ENCODE measurements at regions not wholly inside any gene's neighbourhood (a gene's known extent, or its start where the extent isn't known, plus 50 kb on each side); places are given as distances from the start of the nearest gene placed in this dataset.

GRCh38 chr20:53741726-53742028, 148.0 kb upstream of the ZNF217 start:
- H3K27ac ChIP-seq: no peak overlapping the region
- ChIA-PET CTCF (interaction anchor here (0.7 kb wide), 1 partner anchor 15 kb away, joined by 3 read pairs; no protein-coding TSS in a partner anchor), POLR2A (ENCODE audit: low non-redundant PET) (no interaction called here)
- DNase-seq (ENCODE audit: low spot score): no peak
- no peak for TF ChIP-seq CTCF (conservative IDR thresholded peaks at IDR 0.05; ENCODE audit: low read depth)

GRCh38 chr20:53739799-53740785, 146.5 kb upstream of the ZNF217 start:
- no peak for DNase-seq (ENCODE audit: low spot score)
- CTCF ChIA-PET: interaction anchor here (0.6 to 2.0 kb wide), 4 partner anchors 90 to 220 kb away, joined by 3 to 5 read pairs (median 4); no protein-coding TSS in a partner anchor
- POLR2A ChIA-PET (ENCODE audit: low non-redundant PET): no interaction called here
- H3K27ac ChIP-seq: no peak overlapping the region
- no peak for TF ChIP-seq CTCF (conservative IDR thresholded peaks at IDR 0.05; ENCODE audit: low read depth)

- H3K27ac ChIP-seq: peak overlapping the region; percentile 82
- POLR2A ChIA-PET (ENCODE audit: low non-redundant PET): interaction anchor here (0.6 to 0.7 kb wide), 2 partner anchors 34 to 173 kb away, joined by 3 to 4 read pairs; no protein-coding TSS in a partner anchor
- no peak for TF ChIP-seq CTCF (conservative IDR thresholded peaks at IDR 0.05; ENCODE audit: low read depth)
- CTCF ChIA-PET: interaction anchor here (0.6 to 2.0 kb wide), 5 partner anchors 8 to 201 kb away, joined by 3 to 4 read pairs (median 3); no protein-coding TSS in a partner anchor
- DNase-seq (ENCODE audit: low spot score): no peak
Measured at GRCh38 chr20:53738945-53739798, 145.5 kb upstream of the ZNF217 start.

GRCh38 chr20:53738039-53738944, 144.7 kb upstream of the ZNF217 start:
- peak overlapping the region; percentile 82 for H3K27ac ChIP-seq
- peak; percentile 69 for DNase-seq (ENCODE audit: low spot score)
- CTCF ChIA-PET: interaction anchor here (0.6 to 2.0 kb wide), 6 partner anchors 9 to 202 kb away, joined by 3 to 4 read pairs (median 4); no protein-coding TSS in a partner anchor
- TF ChIP-seq CTCF (conservative IDR thresholded peaks at IDR 0.05; ENCODE audit: low read depth): no peak
- POLR2A ChIA-PET (ENCODE audit: low non-redundant PET): interaction anchor here (0.6 kb wide), 1 partner anchor 35 kb away, joined by 4 read pairs; no protein-coding TSS in a partner anchor

- TF ChIP-seq CTCF (conservative IDR thresholded peaks at IDR 0.05; ENCODE audit: low read depth): no peak
- DNase-seq (ENCODE audit: low spot score): no peak
- ChIA-PET POLR2A (ENCODE audit: low non-redundant PET) (no interaction called here), CTCF (interaction anchor here (0.7 to 0.9 kb wide), 2 partner anchors 143 to 205 kb away, joined by 3 read pairs; no protein-coding TSS in a partner anchor)
- H3K27ac ChIP-seq: no peak overlapping the region; the same call in 1 of the 2 replicates
Measured at GRCh38 chr20:53737396-53738038, 143.9 kb upstream of the ZNF217 start.

All from RWPE1 (cell line).